Subcutaneous abdominal adipose tissue (tissue), 5 donors: ENCODE measurements at regions not wholly inside any gene's neighbourhood (a gene's known extent, or its start where the extent isn't known, plus 50 kb on each side); places are given as distances from the start of the nearest gene placed in this dataset.

Source experiments
- H3K27ac ChIP-seq: one replicate; pipeline ENCODE4 v1.7.0; 2013; ENCODE audit warnings: low read depth, mild to moderate bottlenecking, inconsistent platforms, low read length, moderate library complexity
- H3K27me3 ChIP-seq, 5 donors: one replicate each; pipeline ENCODE4 v1.7.0; 2013; ENCODE audit warnings: low read length in 5 of 5, inconsistent platforms in 1 of 5; ENCODE audit not compliant: control insufficient read depth in 5 of 5, insufficient read depth in 4 of 5
- H3K36me3 ChIP-seq, 5 donors: one replicate each; pipeline ENCODE4 v1.7.0; 2013; ENCODE audit warnings: low read length in 5 of 5; ENCODE audit not compliant: control insufficient read depth in 5 of 5, insufficient read depth in 5 of 5
- H3K4me1 ChIP-seq, 5 donors: one replicate each; pipeline ENCODE4 v1.7.0; 2013; ENCODE audit warnings: low read length in 5 of 5, mild to moderate bottlenecking in 3 of 5, moderate library complexity in 1 of 5; ENCODE audit not compliant: control insufficient read depth in 5 of 5, insufficient read depth in 5 of 5
- H3K4me3 ChIP-seq, 5 donors: one replicate each; pipeline ENCODE4 v1.7.0; 2013; ENCODE audit warnings: low read length in 5 of 5, low read depth in 1 of 5
- H3K9ac ChIP-seq, 5 donors: one replicate each; pipeline ENCODE4 v1.7.0; 2013; ENCODE audit warnings: low read length in 5 of 5, mild to moderate bottlenecking in 4 of 5, moderate library complexity in 3 of 5
- H3K9me3 ChIP-seq, 5 donors: one replicate each; pipeline ENCODE4 v1.7.0; 2013; ENCODE audit warnings: low read length in 5 of 5; ENCODE audit not compliant: control insufficient read depth in 5 of 5
- donor health status: healthy.
- donor health status: healthy.
- donor health status: healthy.
- donor health status: healthy.
- donor health status: healthy.

GRCh38 chr5:39955156-39955555, 530.4 kb upstream of the DAB2 start:
- no peak overlapping the region for H3K9ac ChIP-seq
- H3K27ac ChIP-seq = no peak overlapping the region
- no peaks in the 10 kb centered on the region for H3K27me3 ChIP-seq
- H3K4me3 ChIP-seq = no peak overlapping the region
- peaks cover 0 to 5% (median 0%) of the 10 kb centered on the region in 5 donors for H3K9me3 ChIP-seq
- H3K36me3 ChIP-seq = no peaks in the 10 kb centered on the region
- H3K4me1 ChIP-seq = no peaks in the 10 kb centered on the region

DNA sequence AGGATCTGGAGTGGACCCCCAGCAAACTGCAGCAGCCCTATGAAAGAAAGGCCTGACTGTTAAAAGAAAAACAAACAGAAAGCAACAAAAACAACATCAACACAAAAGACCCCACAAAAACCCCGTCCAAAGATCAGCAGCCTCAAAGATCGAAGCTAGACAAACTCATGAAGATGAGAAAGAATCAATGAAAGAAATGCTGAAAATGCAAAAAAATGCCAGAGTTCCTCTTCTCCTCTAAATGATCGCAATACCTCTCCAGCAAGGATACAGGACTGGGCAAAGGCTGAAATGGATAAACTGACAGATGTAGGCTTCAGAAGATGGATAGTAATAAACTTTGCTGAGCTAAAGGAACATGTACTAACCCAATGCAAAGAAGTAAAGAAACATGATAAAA, 526.3 kb upstream of the DAB2 start:
- Histone ChIP-seq H3K9ac (no peak overlapping the region), H3K9me3 (peaks cover 0 to 5% (median 0%) of the 10 kb centered on the region in 5 donors)

GRCh38 chr5:39948867-39949468, 524.2 kb upstream of the DAB2 start:
- H3K27me3 ChIP-seq = no peaks in the 10 kb centered on the region
- no peak overlapping the region for H3K4me3 ChIP-seq
- no peaks in the 10 kb centered on the region for H3K36me3 ChIP-seq
- no peak overlapping the region for H3K27ac ChIP-seq
- peaks cover 0 to 2% (median 0%) of the 10 kb centered on the region in 5 donors for H3K4me1 ChIP-seq
- H3K9me3 ChIP-seq = peaks cover 0 to 5% (median 0%) of the 10 kb centered on the region in 5 donors
- no peak overlapping the region for H3K9ac ChIP-seq

More for the DNA sequence above, 526.3 kb upstream of the DAB2 start:
- H3K36me3 ChIP-seq = no peaks in the 10 kb centered on the region
- no peak overlapping the region for H3K27ac ChIP-seq
- H3K4me3 ChIP-seq = no peak overlapping the region
- no peaks in the 10 kb centered on the region for H3K27me3 ChIP-seq
- peaks cover 0 to 2% (median 0%) of the 10 kb centered on the region in 5 donors for H3K4me1 ChIP-seq

DNA sequence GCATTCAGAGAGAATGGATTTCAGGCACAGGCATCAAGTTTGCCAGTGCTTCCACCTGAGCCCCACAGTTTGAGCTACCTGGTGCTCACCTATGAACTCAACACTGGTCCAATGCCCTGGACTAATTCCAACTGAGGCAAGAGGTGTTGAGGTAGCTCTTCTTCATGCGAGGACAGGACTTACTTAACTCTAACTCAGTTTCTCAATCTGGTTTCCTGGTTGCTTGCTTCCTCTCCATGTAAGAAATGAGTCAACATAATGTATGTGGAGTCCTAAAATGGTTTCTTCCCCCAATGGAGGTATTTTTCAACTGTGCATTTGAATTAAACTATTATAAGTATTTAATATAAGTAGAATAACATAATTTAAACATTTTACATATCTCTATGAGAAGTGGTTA, 523.6 kb upstream of the DAB2 start:
- no peak overlapping the region for H3K4me3 ChIP-seq
- peaks cover 0 to 2% (median 0%) of the 10 kb centered on the region in 5 donors for H3K4me1 ChIP-seq
- H3K36me3 ChIP-seq = no peaks in the 10 kb centered on the region
- H3K9me3 ChIP-seq = peaks cover 0 to 5% (median 0%) of the 10 kb centered on the region in 5 donors
- H3K9ac ChIP-seq = no peak overlapping the region
- no peaks in the 10 kb centered on the region for H3K27me3 ChIP-seq
- no peak overlapping the region for H3K27ac ChIP-seq

GRCh38 chr5:39947657-39948056, 522.9 kb upstream of the DAB2 start:
- H3K4me3 ChIP-seq = no peak overlapping the region
- no peak overlapping the region for H3K27ac ChIP-seq
- peaks cover 0 to 5% (median 0%) of the 10 kb centered on the region in 5 donors for H3K9me3 ChIP-seq
- no peaks in the 10 kb centered on the region for H3K36me3 ChIP-seq
- H3K27me3 ChIP-seq = no peaks in the 10 kb centered on the region
- peaks cover 0 to 2% (median 0%) of the 10 kb centered on the region in 5 donors for H3K4me1 ChIP-seq
- no peak overlapping the region for H3K9ac ChIP-seq

- Histone ChIP-seq H3K9ac (no peak overlapping the region), H3K36me3 (no peaks in the 10 kb centered on the region), H3K4me1 (peaks cover 0 to 3% (median 0%) of the 10 kb centered on the region in 5 donors), H3K4me3 (no peak overlapping the region), H3K27me3 (no peaks in the 10 kb centered on the region), H3K27ac (no peak overlapping the region), H3K9me3 (no peaks in the 10 kb centered on the region)
Observed at GRCh38 chr5:39946356-39947045, 521.7 kb upstream of the DAB2 start.

DNA sequence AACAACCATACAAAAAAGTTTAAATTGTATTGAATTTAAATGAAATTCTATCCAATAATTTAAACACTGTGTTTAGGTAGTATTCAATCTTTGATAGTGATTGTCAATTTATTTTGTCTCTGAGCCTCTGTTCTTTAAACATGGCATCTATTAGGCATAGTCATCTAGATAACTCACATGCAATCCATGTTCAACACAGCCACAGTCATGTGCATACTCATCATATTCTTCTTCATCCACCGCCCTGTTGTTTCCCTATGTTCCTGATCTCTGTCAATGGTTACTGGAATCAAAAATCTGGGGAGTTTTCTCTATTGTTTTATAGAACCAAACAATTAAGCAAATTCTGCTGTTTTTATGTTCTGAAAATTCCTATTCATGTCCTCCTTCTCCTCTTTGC, 521.1 kb upstream of the DAB2 start:
- H3K27ac ChIP-seq = no peak overlapping the region
- no peak overlapping the region for H3K4me3 ChIP-seq
- no peaks in the 10 kb centered on the region for H3K9me3 ChIP-seq
- no peaks in the 10 kb centered on the region for H3K27me3 ChIP-seq
- H3K4me1 ChIP-seq = peaks cover 0 to 8% (median 0%) of the 10 kb centered on the region in 5 donors
- H3K9ac ChIP-seq = no peak overlapping the region
- no peaks in the 10 kb centered on the region for H3K36me3 ChIP-seq

- Histone ChIP-seq H3K4me3 (no peak overlapping the region), H3K9me3 (no peaks in the 10 kb centered on the region), H3K9ac (no peak overlapping the region), H3K27me3 (no peaks in the 10 kb centered on the region), H3K4me1 (peaks cover 0 to 8% (median 0%) of the 10 kb centered on the region in 5 donors), H3K36me3 (no peaks in the 10 kb centered on the region), H3K27ac (no peak overlapping the region)
Observed at GRCh38 chr5:39943811-39944210, 519.0 kb upstream of the DAB2 start.

- Histone ChIP-seq H3K27ac (no peak overlapping the region), H3K27me3 (no peaks in the 10 kb centered on the region), H3K36me3 (no peaks in the 10 kb centered on the region), H3K9ac (no peak overlapping the region), H3K9me3 (peaks cover 0 to 2% (median 0%) of the 10 kb centered on the region in 5 donors), H3K4me1 (peaks cover 0 to 8% (median 0%) of the 10 kb centered on the region in 5 donors), H3K4me3 (no peak overlapping the region)
Observed at GRCh38 chr5:39942606-39943005, 517.8 kb upstream of the DAB2 start.

DNA sequence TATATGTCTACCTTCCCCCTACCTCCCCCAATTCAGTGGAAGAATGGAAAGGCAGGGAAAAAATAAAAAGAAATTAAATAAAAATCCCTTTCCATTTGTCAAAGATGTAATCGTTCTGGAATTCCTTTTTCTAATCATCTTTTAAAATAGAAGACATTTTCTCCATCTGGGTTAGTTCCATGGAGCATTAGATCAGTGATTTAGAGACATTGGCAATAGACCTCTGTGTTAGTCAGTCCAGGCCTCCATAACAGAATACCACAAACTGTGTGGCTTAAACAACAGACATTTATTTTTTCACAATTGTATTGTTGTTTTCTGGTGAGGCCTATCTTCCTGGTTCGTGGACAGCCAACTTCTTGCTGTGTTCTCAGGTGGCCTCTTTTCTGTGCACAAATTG, 516.6 kb upstream of the DAB2 start:
- Histone ChIP-seq H3K36me3 (no peaks in the 10 kb centered on the region), H3K4me3 (no peak overlapping the region), H3K9ac (no peak overlapping the region), H3K27ac (no peak overlapping the region), H3K27me3 (no peaks in the 10 kb centered on the region), H3K4me1 (peaks cover 0 to 8% (median 0%) of the 10 kb centered on the region in 5 donors), H3K9me3 (peaks cover 0 to 2% (median 0%) of the 10 kb centered on the region in 5 donors)
